HepG2 (cell line): ENCODE measurements at regions not wholly inside any gene's neighbourhood (a gene's known extent, or its start where the extent isn't known, plus 50 kb on each side); places are given as distances from the start of the nearest gene placed in this dataset.

Experiments
- ATAC-seq: fragments of 200-7000 bp; cut with Tn5 transposase; 3 replicates; pipeline ENCODE4 v1.9.1; 2020; ENCODE audit warnings: mild to moderate bottlenecking, moderate library complexity
- BruUV-seq: library from RNA; stranded (reverse); fragments of 400-500 nt; replicated peaks from 2 replicates; lab custom pipeline; 2021; lab: Mats Ljungman, UMichigan
- CTCF ChIA-PET: fragments of 300-600 bp; formaldehyde crosslinking; extraction: SDS; loops from one replicate; lab custom pipeline; 2021; ENCODE audit warnings: low total read pairs, inconsistent platforms, low intra/inter-chr PET ratio; lab: Yijun Ruan, JAX
- POLR2A ChIA-PET: fragments of 350-600 bp; sonication (Branson Sonifier 250); formaldehyde crosslinking; loops from one replicate; lab custom pipeline; 2020; ENCODE audit warnings: antibody characterized with exemption, inconsistent platforms; lab: Yijun Ruan, JAX
- DNase-seq: peaks from one replicate; pipeline ENCODE4 v3.0.0-alpha.2; 2015; ENCODE audit warnings: low spot score
- FAIRE-seq: peaks from 3 replicates; lab custom pipeline; 2011; peaks lifted over from hg19 to GRCh38; lab: Jason Lieb, UNC
- H2AFZ ChIP-seq: one replicate; pipeline ENCODE4 v1.6.1; 2011; ENCODE audit warnings: low read length, inconsistent platforms
- H3K27ac ChIP-seq: fragments of 300-600 bp; 3 replicates; pipeline ENCODE4 v1.8.0; 2011; ENCODE audit warnings: mixed run types, mild to moderate bottlenecking, mixed read lengths, low read length, inconsistent platforms; ENCODE audit not compliant: insufficient read depth; ENCODE audit errors: extremely low read length
- H3K27me3 ChIP-seq, 2 experiments: fragments of 200-600 bp in 1 of 2; 2 replicates in 1 of 2; 3 replicates in 1 of 2; pipeline versions ENCODE4 v1.6.0 to v1.8.0; 2011; ENCODE audit warnings: low read length in 2 of 2, mild to moderate bottlenecking in 2 of 2, moderate library complexity in 2 of 2, inconsistent platforms in 1 of 2; ENCODE audit not compliant: insufficient read depth in 2 of 2, control insufficient read depth in 1 of 2
- H3K36me3 ChIP-seq, 2 experiments: fragments of 200-600 bp in 1 of 2; replicated peaks in 1 of 2; 2 replicates in 1 of 2; 3 replicates in 1 of 2; pipeline versions ENCODE4 v1.5.1 to v1.8.0; 2011; ENCODE audit warnings: low read length in 2 of 2, inconsistent platforms in 1 of 2; ENCODE audit not compliant: insufficient read depth in 2 of 2, control insufficient read depth in 1 of 2
- H3K4me1 ChIP-seq: 2 replicates; pipeline ENCODE4 v1.5.1; 2012; ENCODE audit warnings: low read length, inconsistent platforms; ENCODE audit not compliant: insufficient read depth
- H3K4me2 ChIP-seq: 2 replicates; pipeline ENCODE4 v1.6.0; 2011; ENCODE audit warnings: low read depth, low read length, inconsistent platforms
- H3K4me3 ChIP-seq, 3 experiments: fragments of 200-600 bp in 1 of 3; sonication (generic), shearing (Covaris generic) in 1 of 3; replicated peaks in 1 of 3; 2 replicates each; pipeline ENCODE4 v1.5.1; 2011 to 2016; ENCODE audit warnings: low read length in 3 of 3, inconsistent platforms in 2 of 3, low read depth in 2 of 3, mild to moderate bottlenecking in 2 of 3, control low read depth in 1 of 3, mixed read lengths in 1 of 3; ENCODE audit not compliant: insufficient read depth in 1 of 3
- H3K79me2 ChIP-seq: one replicate; pipeline ENCODE4 v1.6.1; 2011; ENCODE audit warnings: low read length, inconsistent platforms; ENCODE audit not compliant: insufficient read depth
- H3K9ac ChIP-seq: 2 replicates; pipeline ENCODE4 v1.6.0; 2011; ENCODE audit warnings: mild to moderate bottlenecking, low read depth, low read length, inconsistent platforms; ENCODE audit not compliant: insufficient read depth
- H3K9me3 ChIP-seq: 2 replicates; pipeline ENCODE4 v1.5.1; 2012; ENCODE audit warnings: mild to moderate bottlenecking, low read length
- H4K20me1 ChIP-seq: 2 replicates; pipeline ENCODE4 v1.6.0; 2011; ENCODE audit warnings: inconsistent platforms, mild to moderate bottlenecking, low read length, moderate library complexity; ENCODE audit not compliant: insufficient read depth
- CCDC6 ChIP-seq: sonication (generic); formaldehyde crosslinking; IDR thresholded peaks from 2 replicates; pipeline ENCODE4 v1.8.1; 2022; ENCODE audit warnings: mild to moderate bottlenecking, missing genetic modification reagents, moderate library complexity
- CEBPG ChIP-seq: IDR thresholded peaks from 2 replicates; pipeline ENCODE4 v1.6.1; 2016
- DNMT1 ChIP-seq: sonication (generic); formaldehyde crosslinking; IDR thresholded peaks from 2 replicates; pipeline ENCODE4 v1.5.1; 2020; ENCODE audit warnings: mild to moderate bottlenecking, missing genetic modification reagents
- KMT2A ChIP-seq: sonication (generic); formaldehyde crosslinking; IDR thresholded peaks from 2 replicates; pipeline ENCODE4 v1.4.0; 2020; ENCODE audit warnings: missing genetic modification reagents
- MED1 ChIP-seq: sonication (generic); formaldehyde crosslinking; IDR thresholded peaks from 2 replicates; pipeline ENCODE4 v1.4.0; 2020; ENCODE audit warnings: missing genetic modification reagents
- NCOA2 ChIP-seq: sonication (generic); formaldehyde crosslinking; IDR thresholded peaks from 2 replicates; pipeline ENCODE4 v1.8.0; 2022; ENCODE audit warnings: inconsistent platforms
- PBX3 ChIP-seq: sonication (generic); formaldehyde crosslinking; IDR thresholded peaks from 2 replicates; pipeline ENCODE4 v1.8.1; 2023; ENCODE audit warnings: missing genetic modification reagents, inconsistent platforms, borderline replicate concordance
- ZBTB7B ChIP-seq: sonication (generic); formaldehyde crosslinking; IDR thresholded peaks from 2 replicates; pipeline ENCODE4 v1.4.0; 2020; ENCODE audit warnings: missing genetic modification reagents
- ZMYM2 ChIP-seq: sonication (generic); formaldehyde crosslinking; IDR thresholded peaks from 2 replicates; pipeline ENCODE4 v1.8.0; 2022; ENCODE audit warnings: mild to moderate bottlenecking, missing genetic modification reagents
- WGBS: methylation state at CpG from one replicate; pipeline ENCODE4 v1.1.6; 2017; ENCODE audit warnings: low lambda C conversion rate; 5-methylcytosine and 5-hydroxymethylcytosine counted together
- in situ Hi-C: cut with HindIII; loops from 2 replicates; pipeline ENCODE4 v1.10.0; 2017; ENCODE audit warnings: low pct_unique_long_range_greater_than_20kb; ENCODE audit not compliant: extremely low pct_ligation_motif_present
- intact Hi-C: fragments of 100-400 bp; cut with micrococcal nuclease; formaldehyde crosslinking; loops from one replicate; pipeline ENCODE4 v1.10.0; 2022; ENCODE audit not compliant: unreplicated experiment
- TF ChIP-seq, protein P1 (sequence below): sonication (generic); formaldehyde crosslinking; IDR thresholded peaks from 2 replicates; pipeline ENCODE4 v1.4.0; 2020; ENCODE audit warnings: missing genetic modification reagents

GRCh38 chr13:40232311-40233040 is 434.0 kb downstream of the FOXO1 start:
- no peak for DNase-seq
- CTCF ChIA-PET = no interaction called here
- Histone ChIP-seq H2AFZ (no peak overlapping the region), H3K9ac (no peak overlapping the region)
- TF ChIP-seq CEBPG (CRISPR knock-in tag) (no peak), DNMT1 (CRISPR knock-in tag) (no peak), ZBTB7B (CRISPR knock-in tag) (no peak), NCOA2 (no peak), MED1 (CRISPR knock-in tag) (no peak), PBX3 (CRISPR knock-in tag) (no peak), KMT2A (CRISPR knock-in tag) (no peak)
- TF ChIP-seq, all 625 proteins: peak for 0
- no peaks in the 10 kb centered on the region for H3K79me2 ChIP-seq
- no peak overlapping the region for H3K4me3 ChIP-seq
- 86% methylated on average over 3 of the region's 3 CpGs for WGBS
- H3K4me2 ChIP-seq = no peak overlapping the region
- no peaks in the 10 kb centered on the region for H4K20me1 ChIP-seq
- no peak overlapping the region for H3K27ac ChIP-seq
- peaks cover 10% of the 10 kb centered on the region for H3K4me1 ChIP-seq
- FAIRE-seq (no peak), ATAC-seq (no peak)
- no peaks in the 10 kb centered on the region for H3K9me3 ChIP-seq
- intact Hi-C loops = no loop called here
- BruUV-seq = no TSS peak
- H3K27me3 ChIP-seq = peaks cover 0 to 13% of the 10 kb centered on the region in 2 experiments; a peak in 2 of 5 replicates
- H3K36me3 ChIP-seq = no peaks in the 10 kb centered on the region
- POLR2A ChIA-PET = no interaction called here
- in situ Hi-C loops = no loop called here

- FAIRE-seq (no peak), ATAC-seq (no peak), DNase-seq (no peak)
- TF ChIP-seq ZMYM2 (CRISPR knock-in tag) (no peak), CCDC6 (CRISPR knock-in tag) (no peak)
- TF ChIP-seq, protein P1, sequence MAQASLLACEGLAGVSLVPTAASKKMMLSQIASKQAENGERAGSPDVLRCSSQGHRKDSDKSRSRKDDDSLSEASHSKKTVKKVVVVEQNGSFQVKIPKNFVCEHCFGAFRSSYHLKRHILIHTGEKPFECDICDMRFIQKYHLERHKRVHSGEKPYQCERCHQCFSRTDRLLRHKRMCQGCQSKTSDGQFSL = no peak
- Histone ChIP-seq H3K36me3 (no peaks in the 10 kb centered on the region), H3K4me3 (no peak overlapping the region), H3K79me2 (no peaks in the 10 kb centered on the region), H3K27me3 (peaks cover 0 to 13% of the 10 kb centered on the region in 2 experiments; a peak in 2 of 5 replicates), H3K9me3 (no peaks in the 10 kb centered on the region), H3K4me2 (no peak overlapping the region), H4K20me1 (no peaks in the 10 kb centered on the region), H2AFZ (no peak overlapping the region), H3K27ac (no peak overlapping the region), H3K9ac (no peak overlapping the region), H3K4me1 (peaks cover 10% of the 10 kb centered on the region)
- CTCF ChIA-PET = no interaction called here
- POLR2A ChIA-PET = no interaction called here
- 66% methylated on average over 8 of the region's 8 CpGs for WGBS
- BruUV-seq = no TSS peak
- intact Hi-C loops (no loop called here), in situ Hi-C loops (no loop called here)
Observed at GRCh38 chr13:40233731-40234195, 432.7 kb downstream of the FOXO1 start.
